HG03575 (cell line): ENCODE measurements at regions not wholly inside any gene's neighbourhood (a gene's known extent, or its start where the extent isn't known, plus 50 kb on each side); places are given as distances from the start of the nearest gene placed in this dataset.
"Not testable (repeated sequence)": the region's sequence is repeated elsewhere in the genome, so short reads cannot be mapped to it uniquely, and the experiment has no call there.

Source experiments
- ATAC-seq: cut with Tn5 transposase; IDR thresholded peaks from one replicate; pipeline ENCODE4 v1.9.1; 2021; ENCODE audit not compliant: unreplicated experiment, insufficient number of reproducible peaks, low FRiP score; ENCODE audit errors: extremely low read depth

GRCh38 chr11:28787897-28788296 is 679.7 kb downstream of the METTL15 start:
- ATAC-seq, result not testable (repeated sequence)

- no peak for ATAC-seq
Measured at GRCh38 chr11:28777126-28777525, 668.9 kb downstream of the METTL15 start.

- no peak for ATAC-seq
Measured at GRCh38 chr11:28773606-28774005, 665.4 kb downstream of the METTL15 start.

- ATAC-seq, result no peak
Measured at GRCh38 chr11:28770806-28771205, 662.6 kb downstream of the METTL15 start.

- no peak for ATAC-seq
Measured at GRCh38 chr11:28767574-28767973, 659.4 kb downstream of the METTL15 start.

- no peak for ATAC-seq
Measured at GRCh38 chr11:28763876-28764275, 655.7 kb downstream of the METTL15 start.

GRCh38 chr11:28763151-28763550 is 655.0 kb downstream of the METTL15 start:
- ATAC-seq, result no peak

- ATAC-seq, result no peak
Measured at GRCh38 chr11:28760676-28761390, 652.6 kb downstream of the METTL15 start.

GRCh38 chr11:28759311-28759710 is 651.1 kb downstream of the METTL15 start:
- no peak for ATAC-seq

- ATAC-seq, result no peak
Measured at GRCh38 chr11:28757725-28758515, 649.7 kb downstream of the METTL15 start.

- ATAC-seq, result no peak
Measured at GRCh38 chr11:28756977-28757376, 648.8 kb downstream of the METTL15 start.

GRCh38 chr11:28743061-28743550 is 634.9 kb downstream of the METTL15 start:
- ATAC-seq, result no peak

GRCh38 chr11:28739489-28740280 is 631.5 kb downstream of the METTL15 start:
- no peak for ATAC-seq

GRCh38 chr11:28738549-28738948 is 630.4 kb downstream of the METTL15 start:
- no peak for ATAC-seq

- ATAC-seq, result no peak
Measured at GRCh38 chr11:28736256-28736655, 628.1 kb downstream of the METTL15 start.

- no peak for ATAC-seq
Measured at GRCh38 chr11:28735511-28735910, 627.3 kb downstream of the METTL15 start.

GRCh38 chr11:28730889-28731288 is 622.7 kb downstream of the METTL15 start:
- no peak for ATAC-seq

- no peak for ATAC-seq
Measured at GRCh38 chr11:28730336-28730735, 622.1 kb downstream of the METTL15 start.

- ATAC-seq, result no peak
Measured at GRCh38 chr11:28729339-28729738, 621.2 kb downstream of the METTL15 start.
